HG03460 (cell line): ENCODE measurements at regions not wholly inside any gene's neighbourhood (a gene's known extent, or its start where the extent isn't known, plus 50 kb on each side); places are given as distances from the start of the nearest gene placed in this dataset.

Source experiments
- ATAC-seq: cut with Tn5 transposase; IDR thresholded peaks from one replicate; pipeline ENCODE4 v1.9.1; 2021; ENCODE audit not compliant: unreplicated experiment

DNA sequence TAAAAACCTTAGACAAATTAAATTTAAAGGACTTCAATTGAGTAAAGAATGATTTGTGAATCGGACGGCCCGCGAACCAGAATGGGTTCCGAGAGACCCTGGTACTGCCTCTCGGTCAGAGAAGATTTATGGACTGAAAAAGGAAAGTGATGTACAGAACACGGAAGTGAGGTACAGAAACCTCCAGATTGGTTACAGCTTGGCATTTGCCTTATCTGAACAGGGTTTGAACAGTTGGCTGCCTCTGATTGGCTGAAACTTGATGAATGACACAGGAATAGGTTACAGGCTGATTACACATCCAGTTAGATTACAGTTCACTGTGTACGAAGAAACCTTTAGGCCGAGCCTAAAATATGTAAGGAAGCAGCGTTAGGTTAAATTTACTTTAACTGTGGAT lies 156.5 kb upstream of the EGFLAM start:
- ATAC-seq = no peak

DNA sequence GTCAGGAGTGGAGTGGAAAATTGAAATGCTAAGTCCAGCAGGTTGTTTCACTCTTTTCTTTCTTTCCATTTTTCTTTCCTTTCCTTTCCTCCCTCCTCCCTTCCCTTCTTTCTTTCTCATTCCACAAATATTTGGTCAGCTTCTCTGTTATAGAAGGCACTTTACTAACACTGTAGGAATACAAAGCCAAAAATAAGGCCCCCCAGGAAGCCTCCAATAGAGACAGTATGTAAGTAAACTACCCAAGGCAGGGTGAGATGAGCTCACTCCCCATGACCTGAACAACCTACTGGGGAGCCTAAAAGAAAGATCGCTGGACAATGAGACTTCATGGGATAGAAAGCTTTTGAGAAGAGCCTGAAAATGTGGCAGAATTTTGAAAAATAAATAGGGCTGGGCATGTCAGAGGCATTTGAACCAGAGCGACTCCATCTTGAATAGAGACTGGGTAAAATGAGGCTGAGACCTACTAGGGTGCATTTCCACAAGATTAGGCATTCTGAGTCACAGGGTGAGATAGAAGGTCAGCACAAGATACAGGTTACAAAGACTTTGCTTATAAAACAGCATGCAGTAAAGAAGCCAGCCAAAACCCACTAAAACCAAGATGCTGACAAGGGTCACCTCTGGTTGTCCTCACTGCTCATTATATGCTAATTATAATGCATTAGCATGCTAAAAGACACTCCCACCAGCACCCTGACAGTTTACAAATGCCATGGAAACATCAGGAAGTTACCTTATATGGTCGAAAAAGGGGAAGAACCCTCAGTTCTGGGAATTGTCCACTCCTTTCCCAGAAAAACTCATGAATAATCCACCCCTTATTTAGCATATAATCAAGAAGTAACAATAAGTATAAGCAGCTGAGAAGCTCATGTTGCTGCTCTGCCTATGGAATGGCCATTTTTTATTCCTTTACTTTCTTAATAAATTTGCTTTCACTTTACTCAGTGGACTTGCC lies 158.9 kb upstream of the EGFLAM start:
- ATAC-seq = no peak

- ATAC-seq = no peak
Observed at GRCh38 chr5:38094889-38095288, 163.5 kb upstream of the EGFLAM start.

DNA sequence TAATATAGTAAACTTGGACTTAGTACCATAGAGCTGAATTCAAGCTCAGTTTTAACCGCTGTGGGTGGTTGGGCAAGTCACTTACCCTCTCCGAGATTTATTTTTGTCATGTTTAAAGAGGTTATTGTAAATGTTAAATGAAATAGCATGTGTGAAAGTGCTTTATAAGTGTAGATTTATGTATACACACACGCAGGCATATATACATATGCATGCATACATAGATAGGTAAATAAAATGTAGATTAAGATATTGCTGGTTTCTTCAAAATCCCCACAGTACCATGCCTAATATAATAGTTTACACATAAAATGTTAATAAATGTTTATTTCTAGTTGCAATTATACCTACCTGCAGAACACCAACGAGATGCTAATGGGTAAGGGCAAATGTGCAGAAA lies 164.5 kb upstream of the EGFLAM start:
- no peak for ATAC-seq

GRCh38 chr5:38086777-38087176 lies 171.6 kb upstream of the EGFLAM start:
- ATAC-seq = no peak

DNA sequence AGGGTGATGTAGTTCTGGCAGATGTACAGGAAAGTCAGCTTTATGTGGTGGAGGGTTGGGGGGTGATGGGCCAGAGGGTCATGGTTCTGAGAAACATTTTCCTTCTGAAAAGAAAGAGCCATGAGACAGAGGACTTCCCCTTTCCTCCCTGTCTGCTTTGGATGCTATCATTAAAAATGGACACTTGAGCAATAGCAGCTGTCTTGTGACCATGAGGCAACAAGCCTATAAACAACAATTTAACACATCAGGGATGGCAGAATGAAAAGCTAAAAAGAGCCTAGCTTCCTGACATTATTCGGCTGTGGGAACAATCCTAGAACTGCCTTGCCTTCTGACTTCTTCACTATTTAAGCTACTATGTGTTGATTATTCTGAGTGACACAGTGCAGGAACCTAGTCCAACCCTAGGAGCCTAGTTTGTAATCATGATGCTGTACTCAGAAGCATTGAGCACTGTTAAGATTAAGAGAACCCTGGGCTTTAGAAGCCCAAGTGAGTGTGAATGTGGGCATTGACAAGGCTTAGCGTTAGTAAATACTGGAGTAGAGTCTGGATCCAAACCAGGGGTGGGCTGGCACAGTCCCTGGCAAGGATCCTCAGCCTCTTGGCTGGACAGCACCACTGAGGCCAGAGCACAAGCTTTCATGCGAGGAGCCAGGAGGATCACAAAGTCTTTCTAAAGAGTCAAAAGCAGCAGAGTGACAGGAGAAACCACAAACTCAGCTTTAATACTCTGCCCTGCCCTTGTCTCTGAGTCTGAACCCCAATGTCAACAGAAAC lies 178.5 kb upstream of the EGFLAM start:
- no peak for ATAC-seq

DNA sequence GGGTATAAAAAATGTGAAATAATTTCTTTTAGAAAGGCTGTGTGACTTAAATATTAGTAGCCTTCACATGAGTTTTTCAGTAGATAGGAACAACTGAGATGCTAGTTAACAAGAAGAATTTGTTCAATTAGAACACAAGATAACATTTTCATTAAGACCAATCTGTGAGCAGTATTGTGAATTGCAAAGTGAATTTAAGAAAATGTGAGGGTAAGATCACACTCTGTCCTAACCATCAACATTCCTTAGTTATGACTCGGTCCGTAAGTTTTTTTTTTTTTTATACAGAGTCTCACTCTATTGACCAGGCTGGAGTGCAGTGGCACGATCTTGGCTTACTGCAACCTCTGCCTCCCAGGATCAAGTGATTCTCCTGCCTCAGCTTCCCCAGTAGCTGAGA lies 180.2 kb upstream of the EGFLAM start:
- no peak for ATAC-seq

- no peak for ATAC-seq
Observed at GRCh38 chr5:38077652-38078051, 180.7 kb upstream of the EGFLAM start.

- ATAC-seq = no peak
Observed at GRCh38 chr5:38071831-38072694, 186.3 kb upstream of the EGFLAM start.

GRCh38 chr5:38070304-38070950 lies 187.9 kb upstream of the EGFLAM start:
- ATAC-seq = no peak

DNA sequence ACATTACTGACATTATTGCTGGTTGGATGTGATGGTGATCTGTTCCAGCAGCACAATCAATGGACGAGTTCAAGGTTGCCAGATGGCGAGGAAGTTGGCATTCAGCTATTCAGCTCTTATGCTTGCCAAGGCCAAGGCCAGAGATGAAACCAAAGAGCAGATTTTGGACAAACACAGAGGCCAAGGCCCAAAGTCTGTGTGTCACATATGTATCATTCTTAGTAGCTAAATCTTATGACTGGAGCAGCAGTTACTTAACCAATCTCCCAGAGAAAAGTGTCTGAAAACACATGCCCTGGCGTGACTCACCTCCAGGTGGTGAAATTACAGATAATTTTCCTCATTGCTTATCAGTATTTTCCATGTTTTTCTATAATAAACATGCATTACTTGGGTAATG lies 189.0 kb upstream of the EGFLAM start:
- no peak for ATAC-seq

DNA sequence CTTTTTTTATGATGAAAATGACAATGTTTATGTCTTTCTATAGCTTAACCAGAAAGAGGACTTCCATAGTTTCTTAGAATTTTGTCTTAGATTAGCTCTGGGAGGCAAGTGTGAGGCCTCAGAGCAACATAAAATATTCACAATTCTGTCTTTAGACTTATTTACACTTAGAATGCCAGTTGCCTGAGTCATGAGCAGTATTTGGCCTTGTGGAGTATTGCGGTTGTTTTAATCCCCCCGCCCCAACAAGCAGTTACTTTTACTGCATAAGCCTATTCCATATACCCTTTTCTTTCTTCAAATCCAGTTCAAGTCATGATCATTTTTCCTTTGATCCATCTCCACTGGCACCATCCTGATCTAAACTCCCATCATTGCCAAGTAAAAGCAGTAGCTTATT lies 198.0 kb upstream of the EGFLAM start:
- ATAC-seq = no peak

DNA sequence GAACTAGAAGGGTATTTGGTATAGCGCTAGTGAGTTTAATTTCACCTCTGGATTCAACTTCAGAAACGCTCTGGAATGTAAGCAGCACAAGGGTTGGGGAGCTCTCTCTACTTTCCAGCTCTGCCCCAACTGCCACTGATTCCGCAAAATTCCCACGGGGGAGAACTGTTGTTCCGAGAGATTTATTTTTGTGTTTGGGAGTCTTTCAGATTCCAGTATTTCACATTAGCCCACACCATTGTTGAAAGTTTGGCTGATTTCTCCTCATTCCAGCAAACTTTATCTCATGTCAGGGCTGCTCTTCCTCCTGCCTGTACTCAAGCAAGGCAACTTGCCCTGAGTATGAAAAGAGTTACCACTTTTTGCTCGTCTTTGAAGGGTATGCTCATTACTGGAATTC lies 198.5 kb upstream of the EGFLAM start:
- ATAC-seq = no peak

- no peak for ATAC-seq
Observed at GRCh38 chr5:38051711-38052511, 206.4 kb upstream of the EGFLAM start.

GRCh38 chr5:38048400-38048799 lies 208.6 kb upstream of the GDNF start:
- no peak for ATAC-seq

GRCh38 chr5:38046103-38046502 lies 206.3 kb upstream of the GDNF start:
- ATAC-seq = no peak

GRCh38 chr5:38045446-38045845 lies 205.6 kb upstream of the GDNF start:
- no peak for ATAC-seq

- ATAC-seq = no peak
Observed at GRCh38 chr5:38039826-38040225, 200.0 kb upstream of the GDNF start.

- no peak for ATAC-seq
Observed at GRCh38 chr5:38039091-38039490, 199.2 kb upstream of the GDNF start.

DNA sequence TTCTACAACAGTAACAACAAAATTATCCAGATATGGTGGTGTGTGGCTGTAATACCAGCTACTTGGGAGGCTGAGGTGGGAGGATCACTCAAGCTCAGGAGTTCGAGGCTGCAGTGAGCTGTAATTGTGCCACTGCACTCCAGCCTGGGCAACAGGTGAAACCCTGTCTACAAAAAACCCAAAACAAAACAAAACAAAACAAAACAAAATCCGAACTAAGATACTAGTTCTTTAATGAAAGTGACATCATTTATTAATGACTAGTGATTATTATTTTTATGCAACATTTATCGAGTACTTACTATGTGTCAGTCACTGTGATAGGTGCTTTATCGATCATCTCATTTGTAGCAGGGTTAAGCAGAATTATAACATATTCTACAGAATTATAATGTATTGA lies 196.9 kb upstream of the GDNF start:
- ATAC-seq = no peak
